Stimulated activated CD8-positive, alpha-beta memory T cell treated with anti-CD3 and anti-CD28 coated beads, Interleukin-15, amount 100 ng/mL, for 4 hours (primary cell): ENCODE measurements at regions not wholly inside any gene's neighbourhood (a gene's known extent, or its start where the extent isn't known, plus 50 kb on each side); places are given as distances from the start of the nearest gene placed in this dataset.
A peak's percentile ranks its signal among the peaks of the same experiment; 100 is the strongest.

Source experiments
- DNase-seq, 2 donors: peaks; one replicate each; pipeline ENCODE4 v3.0.0-alpha.2; 2020; ENCODE audit warnings: low read depth in 2 of 2

GRCh38 chr21:35136586-35137219, 87.6 kb upstream of the RUNX1 start:
- no peak for DNase-seq

- no peak for DNase-seq
Measured at GRCh38 chr21:35136106-35136505, 87.0 kb upstream of the RUNX1 start.

GRCh38 chr21:35135481-35135880, 86.4 kb upstream of the RUNX1 start:
- DNase-seq, result no peak

GRCh38 chr21:35134309-35134708, 85.2 kb upstream of the RUNX1 start:
- DNase-seq, result no peak

GRCh38 chr21:35128536-35128935, 79.4 kb upstream of the RUNX1 start:
- DNase-seq, result no peak

GRCh38 chr21:35127851-35128250, 78.7 kb upstream of the RUNX1 start:
- DNase-seq, result no peak

- DNase-seq, result no peak
Measured at GRCh38 chr21:35127026-35127425, 77.9 kb upstream of the RUNX1 start.

- no peak for DNase-seq
Measured at GRCh38 chr21:35120631-35121180, 71.6 kb upstream of the RUNX1 start.

GRCh38 chr21:35119501-35120047, 70.5 kb upstream of the RUNX1 start:
- no peak for DNase-seq

GRCh38 chr21:35116777-35117176, 67.7 kb upstream of the RUNX1 start:
- DNase-seq, result no peak

GRCh38 chr21:35113064-35113463, 64.0 kb upstream of the RUNX1 start:
- no peak for DNase-seq

GRCh38 chr21:35111321-35111930, 62.3 kb upstream of the RUNX1 start:
- no peak for DNase-seq

GRCh38 chr21:35108887-35109286, 59.8 kb upstream of the RUNX1 start:
- no peak for DNase-seq

GRCh38 chr21:35107520-35107919, 58.4 kb upstream of the RUNX1 start:
- no peak for DNase-seq

- DNase-seq, result no peak
Measured at GRCh38 chr21:35106246-35106835, 57.2 kb upstream of the RUNX1 start.

- DNase-seq, result peak in 1 of 2 donors; percentile 12
Measured at GRCh38 chr21:35102488-35103371, 53.6 kb upstream of the RUNX1 start.

- no peak for DNase-seq
Measured at GRCh38 chr21:35100349-35100811, 51.3 kb upstream of the RUNX1 start.

- DNase-seq, result no peak
Measured at GRCh38 chr21:35099310-35099709, 50.2 kb upstream of the RUNX1 start.
